ENCODE measurements at regions not wholly inside any gene's neighbourhood (a gene's known extent, or its start where the extent isn't known, plus 50 kb on each side); places are given as distances from the start of the nearest gene placed in this dataset.

GRCh38 chr13:30133554-30133912, 173.8 kb downstream of the KATNAL1 start:
- no peak for TF ChIP-seq SIN3A (IDR thresholded peaks at IDR 0.05; ENCODE audit: borderline replicate concordance, insufficient read depth, low read depth, low read length)
- TF ChIP-seq POLR2AphosphoS5 (IDR thresholded peaks at IDR 0.05; ENCODE audit: low read depth, low read length) = no peak
- no peak for TF ChIP-seq TCF7L2 (IDR thresholded peaks at IDR 0.05; ENCODE audit: low read depth, low read length)
- no peak for TF ChIP-seq REST (IDR thresholded peaks at IDR 0.05; ENCODE audit: insufficient read depth in 1 of 2, low read depth in 2 of 2, low read length in 1 of 2)
- TF ChIP-seq CTCF (IDR thresholded peaks at IDR 0.05) = no peak
- Histone ChIP-seq H3K27ac (ENCODE audit: low read length) (no peak overlapping the region), H3K4me1 (ENCODE audit: control insufficient read depth, insufficient read depth, low read length) (no peaks in the 10 kb centered on the region; the same call in 1 of the 2 replicates), H3K4me3 (ENCODE audit: low read depth in 2 of 2, low read length in 2 of 2) (no peak overlapping the region), H3K27me3 (ENCODE audit: control insufficient read depth, insufficient read depth, low read length) (no peaks in the 10 kb centered on the region), H3K36me3 (ENCODE audit: control insufficient read depth, insufficient read depth, low read length) (no peaks in the 10 kb centered on the region), H3K9me3 (ENCODE audit: control insufficient read depth, insufficient read depth, low read depth, low read length) (no peaks in the 10 kb centered on the region)
- no TSS peak for BruUV-seq (replicated peaks)
- in situ Hi-C loops (cut with HindIII; ENCODE audit: low pct_unique_long_range_greater_than_20kb, low sequenced_read_pairs) (no loop called here), intact Hi-C loops (cut with micrococcal nuclease; ENCODE audit: unreplicated experiment) (no loop called here)
- CTCF ChIA-PET = no interaction called here
- ATAC-seq (no peak), DNase-seq (ENCODE audit: low read depth, low spot score) (no peak)
- POLR2A ChIA-PET = no interaction called here

GRCh38 chr13:30132623-30133553, 174.5 kb downstream of the KATNAL1 start:
- ChIA-PET CTCF (interaction anchor here (0.7 to 1.2 kb wide), 5 partner anchors 9 to 912 kb away, joined by 3 to 4 read pairs (median 3); partner anchors contain the start of gene HMGB1), POLR2A (no interaction called here)
- no peaks in the 10 kb centered on the region for H3K27me3 ChIP-seq (ENCODE audit: control insufficient read depth, insufficient read depth, low read length)
- ATAC-seq (peak; percentile 98), DNase-seq (ENCODE audit: low read depth, low spot score) (peak; percentile 28)
- BruUV-seq (replicated peaks) = no TSS peak
- no peak overlapping the region for H3K4me3 ChIP-seq (ENCODE audit: low read depth in 2 of 2, low read length in 2 of 2)
- in situ Hi-C loops (cut with HindIII; ENCODE audit: low pct_unique_long_range_greater_than_20kb, low sequenced_read_pairs) = no loop called here
- no peaks in the 10 kb centered on the region for H3K9me3 ChIP-seq (ENCODE audit: control insufficient read depth, insufficient read depth, low read depth, low read length)
- no peaks in the 10 kb centered on the region for H3K36me3 ChIP-seq (ENCODE audit: control insufficient read depth, insufficient read depth, low read length)
- H3K4me1 ChIP-seq (ENCODE audit: control insufficient read depth, insufficient read depth, low read length) = no peaks in the 10 kb centered on the region; the same call in 1 of the 2 replicates
- intact Hi-C loops (cut with micrococcal nuclease; ENCODE audit: unreplicated experiment) = no loop called here
- peak; percentile 85 for TF ChIP-seq CTCF (IDR thresholded peaks at IDR 0.05)
- TF ChIP-seq TCF7L2 (IDR thresholded peaks at IDR 0.05; ENCODE audit: low read depth, low read length) = 0 out of 2 replicates have a peak, but pooled peaks have one; percentile 22
- TF ChIP-seq SIN3A (IDR thresholded peaks at IDR 0.05; ENCODE audit: borderline replicate concordance, insufficient read depth, low read depth, low read length) = no peak
- no peak for TF ChIP-seq REST (IDR thresholded peaks at IDR 0.05; ENCODE audit: insufficient read depth in 1 of 2, low read depth in 2 of 2, low read length in 1 of 2)
- no peak overlapping the region for H3K27ac ChIP-seq (ENCODE audit: low read length)
